ENCODE measurements at regions not wholly inside any gene's neighbourhood (a gene's known extent, or its start where the extent isn't known, plus 50 kb on each side); places are given as distances from the start of the nearest gene placed in this dataset.

GRCh38 chr2:5412001-5412400 is 280.2 kb upstream of the SOX11 start:
- no peak overlapping the region for H3K4me3 ChIP-seq
- no peak for TF ChIP-seq CTCF (IDR thresholded peaks at IDR 0.05)
- H3K27ac ChIP-seq = no peak overlapping the region
- H3K36me3 ChIP-seq = no peaks in the 10 kb centered on the region
- H3K4me1 ChIP-seq (ENCODE audit: control insufficient read depth in 1 of 2, low read depth in 2 of 2) = no peaks in the 10 kb centered on the region
- no peak for ATAC-seq (ENCODE audit: insufficient number of reproducible peaks, low FRiP score, low read depth)
- H3K27me3 ChIP-seq (replicated peaks; ENCODE audit: insufficient read depth) = no peaks in the 10 kb centered on the region
- DNase-seq (ENCODE audit: low spot score) = no peak
- no peaks in the 10 kb centered on the region for H3K9me3 ChIP-seq

GRCh38 chr2:5433855-5434254 is 258.3 kb upstream of the SOX11 start:
- no peak for ATAC-seq (ENCODE audit: insufficient number of reproducible peaks, low FRiP score, low read depth)
- no peak for DNase-seq (ENCODE audit: low spot score)
- no peak overlapping the region for H3K4me3 ChIP-seq
- H3K27me3 ChIP-seq (replicated peaks; ENCODE audit: insufficient read depth) = no peaks in the 10 kb centered on the region
- H3K36me3 ChIP-seq = no peaks in the 10 kb centered on the region
- TF ChIP-seq CTCF (IDR thresholded peaks at IDR 0.05) = no peak
- no peak overlapping the region for H3K27ac ChIP-seq
- no peaks in the 10 kb centered on the region for H3K4me1 ChIP-seq (ENCODE audit: control insufficient read depth in 1 of 2, low read depth in 2 of 2)
- no peaks in the 10 kb centered on the region for H3K9me3 ChIP-seq

- H3K4me3 ChIP-seq = no peak overlapping the region
- no peak for DNase-seq (ENCODE audit: low spot score)
- ATAC-seq (ENCODE audit: insufficient number of reproducible peaks, low FRiP score, low read depth) = no peak
- H3K9me3 ChIP-seq = no peaks in the 10 kb centered on the region
- H3K4me1 ChIP-seq (ENCODE audit: control insufficient read depth in 1 of 2, low read depth in 2 of 2) = no peaks in the 10 kb centered on the region
- no peaks in the 10 kb centered on the region for H3K36me3 ChIP-seq
- no peak for TF ChIP-seq CTCF (IDR thresholded peaks at IDR 0.05)
- H3K27ac ChIP-seq = no peak overlapping the region
- no peaks in the 10 kb centered on the region for H3K27me3 ChIP-seq (replicated peaks; ENCODE audit: insufficient read depth)
Observed at GRCh38 chr2:5437375-5437774, 254.8 kb upstream of the SOX11 start.

- ATAC-seq (ENCODE audit: insufficient number of reproducible peaks, low FRiP score, low read depth) (no peak), DNase-seq (ENCODE audit: low spot score) (no peak)
- no peak for TF ChIP-seq CTCF (IDR thresholded peaks at IDR 0.05)
- no peak overlapping the region for H3K27ac ChIP-seq
- H3K36me3 ChIP-seq = no peaks in the 10 kb centered on the region
- no peak overlapping the region for H3K4me3 ChIP-seq
- H3K4me1 ChIP-seq (ENCODE audit: control insufficient read depth in 1 of 2, low read depth in 2 of 2) = no peaks in the 10 kb centered on the region
- no peaks in the 10 kb centered on the region for H3K9me3 ChIP-seq
- H3K27me3 ChIP-seq (replicated peaks; ENCODE audit: insufficient read depth) = no peaks in the 10 kb centered on the region
Observed at GRCh38 chr2:5440174-5440573, 252.0 kb upstream of the SOX11 start.

GRCh38 chr2:5442736-5443135 is 249.4 kb upstream of the SOX11 start:
- H3K36me3 ChIP-seq = no peaks in the 10 kb centered on the region
- no peaks in the 10 kb centered on the region for H3K4me1 ChIP-seq (ENCODE audit: control insufficient read depth in 1 of 2, low read depth in 2 of 2)
- no peak for DNase-seq (ENCODE audit: low spot score)
- no peak overlapping the region for H3K4me3 ChIP-seq
- no peaks in the 10 kb centered on the region for H3K27me3 ChIP-seq (replicated peaks; ENCODE audit: insufficient read depth)
- no peak for TF ChIP-seq CTCF (IDR thresholded peaks at IDR 0.05)
- ATAC-seq (ENCODE audit: insufficient number of reproducible peaks, low FRiP score, low read depth) = no peak
- no peaks in the 10 kb centered on the region for H3K9me3 ChIP-seq
- H3K27ac ChIP-seq = no peak overlapping the region

Measured in thoracic aorta (tissue), 2 donors.